ENCODE measurements at regions not wholly inside any gene's neighbourhood (a gene's known extent, or its start where the extent isn't known, plus 50 kb on each side); places are given as distances from the start of the nearest gene placed in this dataset.

DNA sequence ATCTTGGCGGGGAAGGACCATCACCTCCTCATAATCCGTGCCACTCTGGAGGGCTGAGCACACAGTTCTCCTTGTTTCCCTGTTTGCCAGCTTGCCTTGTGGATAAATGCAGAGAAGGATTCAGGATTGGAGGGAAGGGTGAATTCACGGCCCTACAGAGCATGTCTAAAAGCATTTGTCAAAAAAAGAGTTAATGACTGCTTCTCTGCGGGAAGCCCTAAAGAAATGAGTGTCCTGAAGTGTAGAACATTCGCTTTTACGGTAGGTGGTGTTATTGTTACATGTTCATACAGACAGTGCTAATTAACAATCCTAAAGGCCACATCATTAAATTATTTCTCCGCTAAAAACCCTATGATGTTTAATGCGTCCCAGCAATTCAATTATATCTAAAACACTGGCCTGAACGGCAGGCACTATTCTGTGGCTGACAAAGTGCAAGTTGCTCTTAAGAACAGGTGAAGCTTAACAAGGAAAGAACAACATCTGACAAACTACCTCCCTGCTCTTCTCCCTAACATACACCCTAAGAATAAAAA, 112.3 kb upstream of the NFIA start:
- no peak overlapping the region for H3K4me3 ChIP-seq
- intact Hi-C loops (cut with DNase I; ENCODE audit: low total_unique reads): loop anchor here (5.0 kb wide), 1 partner anchor 72 kb away; no protein-coding TSS in a partner anchor
- H3K27ac ChIP-seq: no peak overlapping the region

GRCh38 chr1:60965280-60965854, 117.0 kb upstream of the NFIA start:
- intact Hi-C loops (cut with DNase I; ENCODE audit: low total_unique reads): no loop called here
- TF ChIP-seq POLR2A (IDR thresholded peaks at IDR 0.05): no peak
- TF ChIP-seq, protein P1, sequence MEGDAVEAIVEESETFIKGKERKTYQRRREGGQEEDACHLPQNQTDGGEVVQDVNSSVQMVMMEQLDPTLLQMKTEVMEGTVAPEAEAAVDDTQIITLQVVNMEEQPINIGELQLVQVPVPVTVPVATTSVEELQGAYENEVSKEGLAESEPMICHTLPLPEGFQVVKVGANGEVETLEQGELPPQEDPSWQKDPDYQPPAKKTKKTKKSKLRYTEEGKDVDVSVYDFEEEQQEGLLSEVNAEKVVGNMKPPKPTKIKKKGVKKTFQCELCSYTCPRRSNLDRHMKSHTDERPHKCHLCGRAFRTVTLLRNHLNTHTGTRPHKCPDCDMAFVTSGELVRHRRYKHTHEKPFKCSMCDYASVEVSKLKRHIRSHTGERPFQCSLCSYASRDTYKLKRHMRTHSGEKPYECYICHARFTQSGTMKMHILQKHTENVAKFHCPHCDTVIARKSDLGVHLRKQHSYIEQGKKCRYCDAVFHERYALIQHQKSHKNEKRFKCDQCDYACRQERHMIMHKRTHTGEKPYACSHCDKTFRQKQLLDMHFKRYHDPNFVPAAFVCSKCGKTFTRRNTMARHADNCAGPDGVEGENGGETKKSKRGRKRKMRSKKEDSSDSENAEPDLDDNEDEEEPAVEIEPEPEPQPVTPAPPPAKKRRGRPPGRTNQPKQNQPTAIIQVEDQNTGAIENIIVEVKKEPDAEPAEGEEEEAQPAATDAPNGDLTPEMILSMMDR (IDR thresholded peaks at IDR 0.05): no peak
- Histone ChIP-seq H3K9me3 (no peaks in the 10 kb centered on the region), H3K27ac (no peak overlapping the region), H3K4me3 (no peak overlapping the region), H3K36me3 (no peaks in the 10 kb centered on the region), H3K27me3 (no peaks in the 10 kb centered on the region), H3K4me1 (no peaks in the 10 kb centered on the region)
- DNase-seq: no peak

More for the DNA sequence above, 112.3 kb upstream of the NFIA start:
- DNase-seq: no peak
- no peaks in the 10 kb centered on the region for H3K4me1 ChIP-seq
- H3K27me3 ChIP-seq: no peaks in the 10 kb centered on the region
- H3K36me3 ChIP-seq: no peaks in the 10 kb centered on the region
- TF ChIP-seq POLR2A (IDR thresholded peaks at IDR 0.05): no peak
- TF ChIP-seq, protein P1 (IDR thresholded peaks at IDR 0.05): peak; percentile 52 to 86 (median 62)
- no peaks in the 10 kb centered on the region for H3K9me3 ChIP-seq

- H3K9me3 ChIP-seq: no peaks in the 10 kb centered on the region
- H3K4me3 ChIP-seq: no peak overlapping the region
- no peaks in the 10 kb centered on the region for H3K36me3 ChIP-seq
- intact Hi-C loops (cut with DNase I; ENCODE audit: low total_unique reads): no loop called here
- H3K27me3 ChIP-seq: no peaks in the 10 kb centered on the region
- TF ChIP-seq, protein P1 (IDR thresholded peaks at IDR 0.05): no peak
- no peak for TF ChIP-seq POLR2A (IDR thresholded peaks at IDR 0.05)
- H3K4me1 ChIP-seq: no peaks in the 10 kb centered on the region
- H3K27ac ChIP-seq: no peak overlapping the region
- DNase-seq: no peak
Measured at GRCh38 chr1:60963167-60963940, 119.0 kb upstream of the NFIA start.

DNA sequence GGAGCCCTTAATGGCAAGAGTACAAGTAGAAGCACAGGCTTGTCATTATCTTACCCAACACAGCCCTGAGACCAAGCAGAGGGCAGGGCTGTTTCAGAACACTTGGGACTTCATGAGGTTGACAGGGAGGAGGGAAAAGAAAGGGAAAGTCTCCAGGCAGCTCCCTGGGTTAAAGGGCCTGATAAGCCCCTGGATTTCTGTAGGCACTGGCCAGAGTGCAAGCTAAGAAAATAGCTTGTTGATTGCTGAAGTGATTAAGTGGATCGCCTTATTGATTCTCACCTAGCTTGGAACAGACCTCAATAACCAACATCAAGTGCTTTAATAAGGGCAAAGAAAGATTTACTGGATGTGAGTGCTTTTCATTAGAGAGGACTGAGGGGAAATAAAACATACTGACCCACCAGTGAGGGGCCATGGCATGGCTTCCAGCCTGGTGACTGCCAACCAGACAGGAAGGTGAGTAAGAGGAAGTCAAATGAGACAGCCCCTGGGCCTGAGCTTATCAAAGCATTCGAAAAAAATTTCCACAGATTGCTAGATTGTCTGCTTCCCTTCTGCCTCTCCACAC, 121.4 kb upstream of the NFIA start:
- intact Hi-C loops (cut with DNase I; ENCODE audit: low total_unique reads): no loop called here

More for the DNA sequence above, 121.4 kb upstream of the NFIA start:
- Histone ChIP-seq H3K36me3 (no peaks in the 10 kb centered on the region), H3K9me3 (no peaks in the 10 kb centered on the region), H3K4me3 (no peak overlapping the region), H3K27ac (no peak overlapping the region), H3K27me3 (no peaks in the 10 kb centered on the region), H3K4me1 (no peaks in the 10 kb centered on the region)
- no peak for DNase-seq
- no peak for TF ChIP-seq POLR2A (IDR thresholded peaks at IDR 0.05)
- TF ChIP-seq, protein P1 (IDR thresholded peaks at IDR 0.05): no peak
